ENCODE measurements at regions not wholly inside any gene's neighbourhood (a gene's known extent, or its start where the extent isn't known, plus 50 kb on each side); places are given as distances from the start of the nearest gene placed in this dataset.
"Not testable (repeated sequence)": the region's sequence is repeated elsewhere in the genome, so short reads cannot be mapped to it uniquely, and the experiment has no call there.

- TF ChIP-seq PKNOX1 (IDR thresholded peaks at IDR 0.05): no peak
Observed at GRCh38 chr6:60643870-60644269, 1642.2 kb downstream of the KHDRBS2 start (continued).

- CTCF ChIA-PET; H3K9me3 ChIP-seq (replicated peaks; ENCODE audit: control insufficient read depth, insufficient read depth, low read length); H4K20me1 ChIP-seq (ENCODE audit: control insufficient read depth, insufficient read depth); intact Hi-C loops (cut with micrococcal nuclease; ENCODE audit: unreplicated experiment); DNase-seq (ENCODE audit: low read depth, low spot score); H3K9ac ChIP-seq (ENCODE audit: control insufficient read depth, insufficient read depth, low read length); FAIRE-seq; ATAC-seq; in situ Hi-C loops (cut with MboI); BruUV-seq (replicated peaks); H3K4me3 ChIP-seq; H3K4me2 ChIP-seq (ENCODE audit: control insufficient read depth, insufficient read depth); H2AFZ ChIP-seq (ENCODE audit: control insufficient read depth, low read depth, low read length); H3K79me2 ChIP-seq (ENCODE audit: control insufficient read depth, insufficient read depth, low read length); POLR2A ChIA-PET; RAD21 ChIA-PET (ENCODE audit: unreplicated experiment); H3K36me3 ChIP-seq (ENCODE audit: control insufficient read depth in 2 of 2, insufficient read depth in 2 of 2, low read length in 1 of 2); SMC1A ChIA-PET (ENCODE audit: uncharacterized antibody, unreplicated experiment); H3K27ac ChIP-seq (ENCODE audit: control insufficient read depth, insufficient read depth); H3K4me1 ChIP-seq (ENCODE audit: control insufficient read depth, insufficient read depth, low read length); H3K27me3 ChIP-seq (replicated peaks in 1 of 2; ENCODE audit: control insufficient read depth in 2 of 2, insufficient read depth in 2 of 2, low read length in 1 of 2): not testable (repeated sequence)
Observed at GRCh38 chr6:60639185-60639584, 1646.8 kb downstream of the KHDRBS2 start.

Measured in GM12878 (cell line).